RPMI8226 (cell line): ENCODE measurements at regions not wholly inside any gene's neighbourhood (a gene's known extent, or its start where the extent isn't known, plus 50 kb on each side); places are given as distances from the start of the nearest gene placed in this dataset.

Experiments used
- DNase-seq: peaks from one replicate; pipeline ENCODE4 v3.0.0-alpha.2; 2015

DNA sequence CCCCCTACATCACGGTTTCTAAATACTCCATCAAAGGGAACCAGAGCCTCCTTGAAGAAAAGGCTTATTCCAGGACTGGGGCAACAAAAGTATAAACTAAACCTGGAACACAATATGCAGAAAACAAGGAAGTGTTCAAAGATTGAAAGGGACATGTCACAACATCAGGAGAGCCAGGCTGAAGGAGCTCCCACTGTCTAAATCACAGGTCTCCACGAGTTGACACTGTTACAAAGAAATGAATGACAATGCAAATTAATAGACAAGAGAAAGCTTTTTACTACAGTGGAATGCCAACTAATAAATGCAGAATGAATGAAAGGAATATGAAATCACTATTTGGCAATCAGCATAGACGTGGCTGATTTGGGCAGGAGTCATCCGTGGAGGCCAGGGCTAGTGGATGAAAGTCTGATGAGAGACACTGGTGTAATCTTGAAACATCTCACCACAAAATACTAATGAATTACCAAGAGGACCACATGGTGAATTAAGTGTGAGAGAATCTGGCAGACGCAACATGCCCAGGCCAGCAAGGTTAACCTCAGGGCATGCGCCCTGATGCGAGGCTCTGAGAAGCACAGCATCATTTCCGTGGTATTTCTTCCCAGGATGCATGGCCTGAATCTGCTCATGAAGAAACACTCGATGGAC lies 123.8 kb upstream of the TJP1 start:
- DNase-seq, result no peak

DNA sequence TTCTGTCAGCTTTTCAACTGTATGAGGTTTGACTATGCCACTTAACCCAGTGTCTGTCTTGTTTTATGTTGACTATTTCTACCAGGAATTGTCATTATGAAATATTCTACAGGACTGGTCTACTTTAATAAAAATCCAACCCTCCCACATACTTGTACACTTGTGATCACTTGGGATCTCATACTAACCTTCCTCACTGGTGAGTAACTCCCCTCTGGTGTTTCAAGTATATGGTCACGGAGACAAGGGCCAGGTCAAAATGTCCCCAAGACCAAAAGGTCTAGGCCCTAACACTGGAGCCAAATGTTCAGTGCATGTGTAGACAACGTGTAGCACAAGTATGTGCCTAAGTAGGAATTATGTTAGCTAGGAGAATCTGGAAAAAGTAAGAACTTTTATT lies 122.7 kb upstream of the TJP1 start:
- DNase-seq, result no peak

DNA sequence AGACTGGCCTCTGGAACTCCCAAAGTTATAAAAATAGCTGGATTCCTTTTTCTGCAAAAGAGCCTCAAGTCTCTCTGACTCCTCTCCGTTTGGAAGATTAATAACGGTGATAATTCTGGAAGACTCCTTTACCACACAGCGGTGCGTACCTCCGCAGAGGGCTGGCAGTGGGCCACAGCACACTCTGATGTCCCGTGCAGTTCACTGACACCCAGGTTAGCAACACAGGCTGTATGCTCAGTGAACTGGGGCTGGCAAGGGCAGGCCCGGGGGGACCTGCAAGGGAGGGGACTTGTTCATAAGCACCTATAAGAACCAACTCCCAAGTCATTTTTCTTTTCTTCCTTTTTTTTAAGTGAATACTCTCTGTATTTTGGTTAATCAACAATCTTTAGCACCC lies 120.3 kb upstream of the TJP1 start:
- DNase-seq, result no peak

DNA sequence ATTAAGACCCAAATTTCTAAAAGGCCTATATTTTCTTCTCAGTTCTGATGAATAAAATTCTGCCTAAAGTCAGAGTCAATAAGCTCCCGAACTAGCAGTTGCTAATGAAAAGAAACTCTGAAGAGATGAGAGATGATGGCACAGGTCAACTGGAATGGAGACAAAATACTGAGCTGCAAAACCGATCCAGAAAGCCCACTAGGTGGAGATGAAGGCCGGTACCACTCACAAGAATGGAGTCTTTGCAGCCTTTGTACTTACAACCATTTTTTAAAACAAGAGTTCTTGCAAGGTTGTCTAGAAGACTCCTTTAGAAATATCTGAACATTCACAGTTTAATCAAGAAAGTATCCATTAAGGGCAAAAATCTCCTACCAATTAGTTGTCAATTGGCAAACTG lies 119.9 kb upstream of the TJP1 start:
- no peak for DNase-seq

DNA sequence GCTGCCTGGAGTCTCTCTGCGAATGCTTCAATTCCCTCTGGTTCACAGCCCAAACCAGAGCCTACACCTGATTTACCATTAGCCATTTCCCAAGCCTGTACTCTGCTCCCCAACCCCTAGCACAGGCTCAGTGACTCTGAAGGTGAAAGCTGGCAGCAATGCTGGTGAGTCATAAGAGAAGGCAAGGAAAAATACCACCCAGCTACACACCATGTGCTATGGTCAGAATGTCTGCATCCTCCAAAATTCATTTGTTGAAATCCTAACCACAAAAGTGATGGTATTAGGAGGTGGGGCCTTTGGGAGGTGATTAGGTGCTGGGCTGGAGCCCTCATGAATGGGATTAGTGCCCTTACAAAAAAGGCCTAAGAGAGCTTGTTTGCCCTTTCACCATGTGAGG lies 117.1 kb upstream of the TJP1 start:
- DNase-seq, result no peak

DNA sequence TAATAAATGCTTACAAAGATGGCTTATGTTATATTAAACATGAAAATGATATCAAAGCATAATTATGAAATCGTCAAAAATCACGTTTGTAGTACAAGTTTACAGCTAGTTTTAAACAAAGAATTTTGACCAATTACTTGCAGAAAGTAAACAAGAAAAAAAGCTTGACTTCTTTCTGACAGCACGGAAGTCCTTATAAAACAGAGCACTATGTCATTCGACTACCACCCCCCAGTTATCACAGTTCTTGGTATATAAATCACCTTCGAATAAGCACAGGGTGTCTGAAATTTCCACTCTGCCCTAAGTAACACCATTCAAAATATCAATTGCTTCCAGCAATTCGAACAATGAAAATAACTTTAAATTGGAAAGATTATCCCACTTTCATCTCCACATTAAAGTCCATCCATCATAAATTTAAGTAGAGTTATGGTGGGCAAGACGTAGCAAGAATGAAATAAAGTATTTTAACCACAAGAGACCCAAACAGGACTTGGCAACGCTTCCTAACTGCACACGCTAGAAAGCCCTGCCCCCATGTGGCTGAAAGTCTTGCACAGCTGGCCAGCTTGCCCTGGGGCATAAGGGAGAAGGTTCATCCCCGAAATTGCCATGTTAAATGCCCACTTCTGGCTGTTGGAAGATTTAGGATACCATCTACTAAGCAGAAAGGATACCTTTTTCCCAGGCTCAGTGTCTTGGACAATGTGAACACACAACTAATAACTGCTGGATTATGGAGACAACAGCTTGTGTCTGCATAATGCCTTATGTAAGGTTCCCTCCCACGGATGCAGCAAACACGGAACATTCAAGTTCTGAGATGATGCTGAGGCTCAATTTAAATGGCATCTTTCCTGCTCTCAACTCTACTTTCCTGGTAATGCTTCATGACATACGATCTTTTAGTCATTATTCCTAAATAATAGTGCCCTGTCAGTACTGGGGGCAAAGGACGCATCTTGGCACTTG lies 116.4 kb upstream of the TJP1 start:
- DNase-seq, result peak; percentile 4

DNA sequence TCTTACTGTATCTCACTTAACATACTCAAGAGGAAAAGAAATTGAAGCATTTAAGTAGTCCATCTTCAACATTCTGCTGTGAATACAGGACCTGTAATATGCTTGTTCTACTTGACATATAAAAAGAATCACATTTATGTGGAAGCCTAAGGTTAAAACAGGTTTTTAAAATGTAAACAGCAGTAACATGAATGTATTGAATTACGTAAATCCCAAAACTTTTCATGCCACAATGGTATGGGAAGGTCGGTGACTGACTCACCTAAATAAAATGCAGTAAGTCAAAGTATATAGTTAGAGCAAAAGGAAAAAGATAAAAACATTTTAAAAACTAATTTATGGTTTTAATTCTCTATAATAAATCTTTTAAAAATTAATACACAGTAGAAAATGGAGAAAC lies 115.7 kb upstream of the TJP1 start:
- no peak for DNase-seq

DNA sequence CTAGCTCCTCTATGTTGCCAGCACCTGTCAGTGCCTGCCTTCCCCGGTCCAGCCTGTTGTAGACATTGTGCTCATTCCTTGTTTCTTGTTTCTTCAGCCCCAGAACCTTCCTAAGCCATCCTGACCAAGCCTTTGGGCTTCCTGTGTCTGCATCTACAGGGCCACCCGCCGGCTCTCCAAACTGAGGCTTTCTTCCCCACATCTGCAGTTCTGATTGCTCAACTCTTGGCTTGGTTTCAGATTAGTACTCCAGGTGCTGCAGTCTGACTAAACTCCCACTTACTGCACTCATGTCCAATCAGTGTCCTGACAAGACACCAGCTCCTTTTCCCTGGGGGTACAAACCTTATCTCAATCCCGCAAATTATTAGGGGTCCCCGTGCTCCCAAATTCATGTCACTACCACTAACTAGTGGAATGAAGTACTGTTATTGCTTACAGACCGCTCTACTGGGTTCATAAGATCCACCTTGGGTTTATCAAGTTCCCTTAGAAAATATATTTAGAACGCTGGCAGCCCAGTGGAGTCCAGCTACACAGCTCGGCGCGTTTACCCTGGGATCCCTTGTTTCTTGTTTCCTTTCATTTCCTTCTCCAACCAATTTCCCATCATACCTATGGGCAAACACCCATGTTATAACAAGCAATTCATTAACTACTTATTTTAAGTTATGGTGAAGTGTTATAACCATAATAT lies 114.2 kb upstream of the TJP1 start:
- no peak for DNase-seq

DNA sequence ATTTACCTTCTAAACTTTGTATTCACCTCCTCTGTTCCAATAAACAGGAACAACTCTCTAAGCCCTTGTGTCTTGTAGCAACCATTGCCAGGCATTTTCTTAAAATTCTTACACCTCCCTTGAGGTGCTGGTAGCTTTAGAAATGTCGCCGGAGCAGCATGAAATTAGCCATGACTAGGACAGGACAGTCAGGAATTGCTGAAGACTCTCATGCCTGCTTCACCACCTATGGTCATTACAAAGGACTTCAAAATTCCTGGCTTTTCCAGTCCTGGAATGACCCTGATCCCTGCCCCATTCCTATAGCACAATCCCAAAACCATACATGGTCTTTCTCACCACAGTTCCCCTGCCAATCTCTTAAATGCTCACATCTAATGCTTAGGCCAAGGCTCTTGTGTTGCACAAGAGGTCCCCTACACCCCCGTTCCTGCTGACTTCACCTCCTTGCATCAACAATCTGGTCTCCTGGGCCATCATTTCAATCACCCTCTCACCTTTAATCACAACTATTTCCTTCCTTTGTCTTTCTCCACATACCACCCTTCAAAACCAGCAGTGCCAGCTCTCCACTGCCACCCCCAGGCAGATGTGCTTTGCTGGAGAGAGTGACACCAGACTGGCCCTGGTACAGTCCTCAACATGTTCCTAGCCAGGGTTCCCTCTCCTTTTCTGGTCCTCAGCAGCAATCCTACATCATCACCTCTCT lies 113.2 kb upstream of the TJP1 start:
- DNase-seq, result no peak

DNA sequence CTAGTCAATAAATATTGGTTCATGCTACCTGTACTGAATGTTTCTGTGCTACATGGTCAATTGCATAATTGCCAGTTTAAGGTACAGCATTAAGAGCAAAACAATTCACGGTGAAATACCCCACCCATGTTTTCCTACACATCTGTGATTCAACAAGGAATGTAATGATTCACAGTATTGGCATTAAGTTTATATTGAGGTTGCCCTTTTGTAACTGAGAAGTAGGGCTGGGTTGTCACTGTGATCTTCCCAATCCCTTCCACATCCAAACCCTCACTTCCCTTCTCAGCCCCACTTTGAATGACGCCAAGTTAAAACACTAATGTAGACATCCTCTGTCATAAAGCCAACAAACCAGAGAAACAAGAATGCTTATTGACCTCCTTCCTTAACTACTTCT lies 112.0 kb upstream of the TJP1 start:
- DNase-seq, result no peak

DNA sequence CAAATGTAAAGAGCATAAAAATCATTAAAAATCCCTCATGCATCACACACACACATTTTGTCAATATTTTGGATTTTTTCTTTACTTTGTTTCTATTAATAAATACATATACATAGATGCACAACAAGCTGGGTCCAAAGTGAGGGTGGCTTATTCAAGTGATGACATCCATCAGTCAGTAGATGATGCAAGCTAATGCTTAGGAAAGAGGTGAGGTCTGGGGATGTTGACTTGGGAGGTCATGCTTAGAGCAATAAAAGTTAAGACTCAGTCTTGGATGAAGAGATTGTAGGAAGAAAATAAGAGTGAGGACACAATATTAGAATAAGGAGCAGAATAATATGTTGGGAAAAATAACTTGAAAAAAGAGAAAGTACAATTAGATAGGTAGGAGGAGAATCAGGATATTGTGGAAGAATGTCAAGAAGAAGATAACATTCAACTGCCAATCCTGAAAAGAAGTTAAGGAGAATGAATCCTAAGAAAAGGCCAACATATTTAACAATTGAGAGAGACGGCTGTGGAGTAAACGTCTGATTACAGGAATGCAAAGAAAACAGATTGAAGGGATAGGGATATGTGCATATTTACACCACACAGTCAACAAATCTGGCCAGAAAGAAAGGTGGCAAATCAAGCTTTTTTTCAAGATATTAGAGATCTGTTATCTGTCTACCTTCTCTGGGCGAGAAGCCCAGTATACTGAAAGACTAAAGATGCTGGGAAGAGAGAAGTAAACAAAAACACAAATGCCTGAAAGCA lies 111.0 kb upstream of the TJP1 start:
- no peak for DNase-seq

DNA sequence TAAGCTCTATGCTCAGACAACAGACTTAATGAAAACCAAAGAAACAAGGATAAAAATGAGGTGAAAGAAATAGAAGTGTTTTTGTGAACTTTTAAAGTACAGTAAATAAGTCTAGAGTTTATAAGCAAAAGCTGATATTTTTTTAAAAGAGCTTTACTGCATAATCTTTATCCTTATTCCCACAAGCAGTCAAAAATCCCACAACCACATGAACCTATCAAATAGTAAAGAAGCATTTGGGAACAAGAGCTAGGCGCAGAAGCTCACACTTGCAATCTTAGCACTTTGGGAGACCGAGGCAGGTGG lies 103.8 kb upstream of the TJP1 start:
- no peak for DNase-seq

DNA sequence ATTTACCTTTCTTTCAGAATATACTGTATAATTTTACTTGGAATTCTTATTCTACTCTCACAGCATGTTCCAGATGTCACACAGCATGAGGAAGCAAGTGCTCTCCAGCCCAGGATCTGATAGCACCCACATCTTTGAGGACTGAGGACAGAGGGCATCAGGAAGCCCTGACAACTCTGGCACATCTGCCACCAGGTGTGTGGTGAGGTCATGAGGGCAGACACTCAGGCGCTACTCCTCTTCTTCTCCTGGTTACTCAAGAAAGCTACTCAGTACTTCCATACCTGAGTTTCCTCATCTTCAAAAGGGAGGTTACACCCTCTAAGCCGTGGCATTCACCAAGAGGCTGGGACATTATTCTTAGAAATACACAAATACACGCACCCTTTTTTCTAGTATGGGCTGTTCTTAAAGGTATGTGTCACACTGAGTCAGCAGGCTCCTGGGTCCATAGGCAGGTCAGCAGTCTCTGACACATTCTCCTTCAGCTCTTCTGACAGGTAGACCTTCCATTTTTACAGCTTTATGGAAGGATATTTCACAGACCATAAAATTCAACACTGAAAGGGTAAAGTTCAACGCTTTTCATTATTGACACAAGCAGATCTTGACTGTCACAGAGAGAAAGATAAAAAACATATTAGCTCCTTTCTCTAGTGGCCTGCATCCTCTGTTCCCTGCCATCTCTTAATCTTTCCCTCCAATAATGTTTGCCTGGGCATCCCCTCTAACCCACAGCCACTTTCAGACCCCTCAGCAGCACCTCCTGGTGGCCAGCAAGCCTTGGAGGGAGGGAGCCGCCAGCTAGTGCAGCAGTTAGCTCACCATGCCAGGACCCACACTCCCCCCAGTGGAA lies 103.2 kb upstream of the TJP1 start:
- DNase-seq, result peak; percentile 40

DNA sequence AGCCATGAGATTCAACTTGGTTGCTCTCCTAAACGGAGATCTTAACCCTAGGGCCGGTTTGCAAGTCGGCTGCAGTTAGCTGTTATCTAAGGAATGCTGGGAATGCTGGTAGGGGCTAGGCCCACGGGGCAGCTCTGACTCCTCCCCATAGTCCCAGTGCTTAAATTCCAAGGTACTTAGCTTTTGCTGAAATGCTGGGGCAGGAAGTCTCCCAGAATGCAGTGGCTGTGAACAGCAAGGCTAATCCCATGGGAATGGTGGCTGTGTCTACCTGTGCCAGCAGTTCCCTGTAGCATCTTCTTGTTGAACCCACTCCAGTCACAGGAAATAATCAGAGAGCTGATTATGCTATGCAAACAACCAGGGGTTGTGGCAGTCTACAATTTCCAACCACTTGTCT lies 102.5 kb upstream of the TJP1 start:
- no peak for DNase-seq

DNA sequence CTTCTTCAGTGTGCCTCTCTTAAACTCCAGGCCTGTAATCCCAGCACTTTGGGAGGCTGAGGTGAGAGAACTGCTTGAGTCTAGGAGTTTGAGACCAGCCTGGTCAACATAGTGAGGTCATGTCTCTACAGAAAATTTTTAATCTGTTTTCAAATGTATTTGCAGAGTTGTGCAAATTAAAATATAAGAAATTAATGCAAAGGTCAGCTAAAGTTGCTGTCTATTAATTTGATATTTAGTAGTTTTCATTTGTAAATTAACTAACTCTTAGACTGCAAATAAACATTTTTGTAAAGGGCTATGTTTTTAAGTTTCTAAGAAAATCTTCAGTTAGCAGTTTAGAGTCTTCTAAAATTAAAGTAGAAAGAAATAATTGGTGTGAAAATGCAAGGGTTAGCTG lies 99.9 kb upstream of the TJP1 start:
- DNase-seq, result no peak

DNA sequence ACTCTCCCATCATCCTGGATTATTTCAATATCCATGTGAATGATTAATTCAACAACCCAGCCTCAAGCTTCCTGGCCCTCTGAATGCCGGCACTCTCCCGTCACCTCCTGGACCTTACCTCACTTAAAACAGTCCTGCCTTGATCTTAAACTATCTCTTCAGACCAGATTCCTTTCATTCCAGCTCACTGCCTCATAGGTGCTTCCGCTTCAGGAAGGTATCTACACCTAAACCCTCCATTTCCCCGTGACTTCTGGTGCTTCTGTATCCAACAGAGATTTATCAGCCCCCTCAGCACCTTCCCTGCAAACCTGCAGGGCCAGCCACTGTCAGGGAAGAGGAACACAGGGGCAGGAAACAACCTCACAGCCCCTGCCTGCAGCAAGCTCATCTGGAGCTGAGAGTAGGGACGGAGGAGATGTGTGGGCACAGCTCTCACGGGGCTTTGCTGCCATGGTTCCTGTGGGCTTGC lies 98.9 kb upstream of the TJP1 start:
- no peak for DNase-seq

DNA sequence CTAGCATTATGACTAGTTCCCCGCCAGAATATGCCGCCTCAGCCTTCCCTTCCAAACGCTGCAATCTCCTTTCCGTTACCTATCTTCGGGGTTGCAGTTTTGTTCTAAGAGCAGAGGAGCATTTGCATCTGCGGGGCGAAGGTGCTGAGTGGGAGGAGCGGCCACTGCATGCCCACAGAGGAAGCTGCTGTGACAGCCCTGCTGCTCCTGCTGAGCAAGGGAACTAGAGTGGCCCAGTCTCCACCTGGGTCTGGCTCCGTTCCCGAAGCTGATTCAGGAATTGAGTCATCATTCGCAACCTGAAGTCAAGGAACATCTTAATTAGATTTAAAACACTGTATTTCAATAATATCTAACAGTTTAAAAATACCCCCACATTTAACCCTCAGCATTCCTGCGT lies 98.2 kb upstream of the TJP1 start:
- peak; percentile 75 for DNase-seq

DNA sequence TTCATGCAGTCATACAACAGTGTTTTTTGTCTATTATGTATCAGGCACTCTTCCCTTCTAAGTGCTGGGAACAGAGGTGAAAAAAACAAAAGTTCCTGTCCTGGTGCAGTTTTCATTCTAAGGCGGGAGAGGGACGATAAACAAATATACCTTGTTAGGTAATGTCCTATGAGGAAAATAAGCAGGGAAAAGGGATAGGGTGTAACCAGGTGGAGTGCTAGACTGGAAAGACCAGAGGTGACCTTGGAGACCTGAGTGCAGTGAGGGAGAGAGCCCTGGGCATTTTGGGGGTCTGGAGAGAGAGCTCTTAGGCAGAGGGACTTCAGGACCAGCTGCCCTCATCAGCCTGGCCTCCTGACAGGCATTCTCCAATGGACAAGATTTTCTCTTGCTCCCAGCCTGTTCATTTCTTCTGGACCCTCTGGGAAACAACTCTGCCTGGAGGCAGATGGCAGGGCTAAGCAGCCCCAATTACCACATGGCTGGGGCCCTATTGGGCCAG lies 97.2 kb upstream of the TJP1 start:
- no peak for DNase-seq

DNA sequence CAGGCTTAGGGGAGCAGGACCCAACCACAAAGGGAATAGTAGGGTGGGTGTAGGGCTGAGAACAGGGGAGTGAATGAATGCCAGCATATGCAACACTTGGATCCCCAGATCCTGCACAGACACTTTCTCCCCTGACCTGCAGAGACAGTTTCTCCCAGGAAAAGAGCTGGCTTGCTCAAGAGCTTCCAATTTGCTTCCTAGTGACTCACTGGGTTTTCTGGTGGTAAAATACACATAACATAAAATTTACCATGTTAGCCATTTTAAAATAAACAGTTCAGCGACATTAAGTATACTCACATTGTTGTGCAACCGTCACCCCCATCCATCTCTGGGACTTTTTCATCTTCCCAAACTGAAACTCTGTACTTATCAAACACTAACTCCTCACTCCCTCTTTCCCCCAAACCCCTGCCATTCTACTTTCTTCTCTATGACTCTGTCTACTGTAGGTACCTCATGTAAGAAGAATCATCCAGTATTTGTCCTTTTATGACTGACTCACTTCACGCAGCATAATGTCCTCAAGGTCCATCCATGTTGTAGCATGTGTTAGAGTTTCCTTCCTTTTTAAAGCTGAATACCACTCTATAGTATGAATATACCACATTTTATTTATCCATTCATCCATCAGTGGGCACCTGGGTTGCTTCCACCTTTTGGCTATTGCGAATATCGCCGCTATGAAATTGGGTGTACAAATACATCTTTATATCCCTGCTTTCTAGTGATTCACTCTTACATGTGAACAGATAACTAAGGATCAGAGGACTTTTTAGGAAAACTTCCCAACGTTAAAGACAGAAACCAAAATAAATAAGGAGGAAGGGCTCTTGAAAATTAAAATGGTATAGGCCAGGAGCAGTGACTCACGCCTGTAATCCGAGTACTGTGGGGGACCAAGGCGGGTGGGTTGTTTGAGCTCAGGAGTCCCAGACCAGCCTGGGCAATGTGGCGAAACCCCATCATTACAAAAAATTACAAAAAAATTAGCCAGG lies 95.6 kb upstream of the TJP1 start:
- no peak for DNase-seq

DNA sequence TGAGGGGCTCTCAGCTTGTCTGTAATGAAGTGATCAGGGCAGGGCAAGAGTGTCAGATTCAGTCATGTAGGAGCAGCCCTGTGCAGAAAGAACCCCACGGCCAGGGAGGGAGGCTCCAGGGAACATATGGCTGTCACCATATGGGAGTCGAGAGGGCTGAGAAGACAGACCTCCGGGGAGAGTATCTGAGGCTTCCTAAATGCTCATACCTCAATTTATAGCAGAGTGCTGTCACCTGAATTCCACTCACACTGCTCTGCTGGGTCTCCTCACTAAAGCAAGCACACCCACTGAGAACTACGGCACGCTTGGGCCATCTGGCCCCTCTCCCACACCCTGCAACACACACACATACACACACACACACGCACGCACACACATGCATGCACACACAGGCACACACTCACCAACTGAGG lies 92.3 kb upstream of the TJP1 start:
- no peak for DNase-seq
